GM21717 (cell line): ENCODE measurements at regions not wholly inside any gene's neighbourhood (a gene's known extent, or its start where the extent isn't known, plus 50 kb on each side); places are given as distances from the start of the nearest gene placed in this dataset.

ENCODE experiments used
- ATAC-seq: cut with Tn5 transposase; IDR thresholded peaks from one replicate; pipeline ENCODE4 v1.9.1; 2021; ENCODE audit warnings: mild to moderate bottlenecking, moderate library complexity; ENCODE audit not compliant: unreplicated experiment

DNA sequence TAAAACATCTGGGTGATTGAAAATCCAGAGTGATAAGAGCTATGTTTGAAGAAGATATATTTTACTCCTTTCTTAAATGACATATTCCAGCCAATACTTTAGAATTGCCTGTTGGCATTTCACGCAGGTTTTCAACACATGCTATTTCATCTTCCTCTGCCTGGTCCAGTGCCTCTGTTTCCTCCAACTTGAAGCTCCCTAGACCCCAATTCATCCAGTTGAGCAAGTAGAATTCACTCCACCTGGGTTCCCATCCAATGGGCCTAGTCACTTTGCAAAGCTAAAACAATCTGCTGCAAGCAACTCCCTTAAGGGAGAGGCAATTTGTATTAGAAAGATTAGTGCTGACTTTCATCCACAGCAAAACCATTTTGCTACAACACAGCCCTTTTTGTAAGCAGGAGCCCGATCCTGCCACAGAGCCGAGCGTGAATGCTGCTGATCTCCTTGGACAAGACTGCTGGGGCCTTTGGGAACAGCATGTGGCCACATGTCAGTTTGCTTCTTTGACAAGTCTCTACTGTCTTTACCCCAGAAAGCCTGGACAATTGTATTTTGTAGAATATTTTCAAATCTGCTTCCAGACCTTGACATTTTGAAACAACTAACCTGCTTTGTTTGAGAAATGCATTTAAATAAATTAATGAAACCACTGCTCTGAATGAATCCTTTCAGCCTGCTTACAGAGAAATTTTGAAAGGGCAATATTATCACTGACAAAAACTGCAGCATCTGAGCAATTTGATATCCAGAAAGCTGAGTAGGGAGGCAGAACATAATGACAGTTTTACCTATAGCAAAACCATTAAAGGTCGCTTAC, 259.1 kb downstream of the TDRD15 start:
- no peak for ATAC-seq

- ATAC-seq = no peak
These were observed 262.9 kb downstream of the TDRD15 start for GRCh38 chr2:21386666-21387065.

- ATAC-seq = no peak
These were observed 268.9 kb downstream of the TDRD15 start for GRCh38 chr2:21392649-21393048.

DNA sequence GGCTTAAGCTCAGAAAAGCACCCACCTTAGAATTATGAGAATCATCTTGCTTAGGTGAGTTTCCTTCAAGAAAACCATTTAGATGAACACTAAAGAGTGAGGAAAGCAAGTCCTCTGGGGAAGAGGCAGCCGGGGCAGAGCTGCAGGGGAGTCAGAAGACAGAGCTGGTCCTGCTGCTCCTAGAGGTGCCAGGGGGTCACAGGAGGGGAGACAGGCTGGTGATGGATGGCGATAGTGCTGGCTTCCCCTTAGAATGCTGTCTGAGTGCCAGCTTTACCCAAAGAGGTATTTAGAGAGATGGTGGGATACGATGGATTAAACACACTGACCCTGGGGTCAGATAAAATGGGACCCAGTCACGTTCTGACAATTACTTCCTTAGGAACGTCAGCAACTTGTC, 269.4 kb downstream of the TDRD15 start:
- ATAC-seq = no peak

- ATAC-seq = no peak
These were observed 271.6 kb downstream of the TDRD15 start for GRCh38 chr2:21395366-21395765.

DNA sequence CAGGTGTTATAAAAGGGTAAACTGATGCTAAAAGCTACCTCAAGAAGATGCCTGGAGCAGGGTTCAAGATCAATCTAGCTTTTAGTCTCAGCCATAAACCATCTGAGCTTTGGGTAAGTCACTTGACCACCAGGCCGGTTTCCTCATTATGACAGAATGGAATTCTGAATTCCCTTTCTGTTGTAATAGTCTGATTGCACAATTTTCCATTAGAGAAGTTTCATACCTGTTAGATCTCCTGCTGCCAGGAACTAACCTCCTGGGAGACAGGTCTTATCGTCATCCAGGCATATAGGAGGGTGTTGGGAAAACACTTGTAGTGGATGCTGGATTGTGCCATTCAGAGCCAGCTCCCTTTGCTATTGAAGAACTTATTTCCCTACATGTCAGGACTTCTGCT, 272.5 kb downstream of the TDRD15 start:
- ATAC-seq = no peak

DNA sequence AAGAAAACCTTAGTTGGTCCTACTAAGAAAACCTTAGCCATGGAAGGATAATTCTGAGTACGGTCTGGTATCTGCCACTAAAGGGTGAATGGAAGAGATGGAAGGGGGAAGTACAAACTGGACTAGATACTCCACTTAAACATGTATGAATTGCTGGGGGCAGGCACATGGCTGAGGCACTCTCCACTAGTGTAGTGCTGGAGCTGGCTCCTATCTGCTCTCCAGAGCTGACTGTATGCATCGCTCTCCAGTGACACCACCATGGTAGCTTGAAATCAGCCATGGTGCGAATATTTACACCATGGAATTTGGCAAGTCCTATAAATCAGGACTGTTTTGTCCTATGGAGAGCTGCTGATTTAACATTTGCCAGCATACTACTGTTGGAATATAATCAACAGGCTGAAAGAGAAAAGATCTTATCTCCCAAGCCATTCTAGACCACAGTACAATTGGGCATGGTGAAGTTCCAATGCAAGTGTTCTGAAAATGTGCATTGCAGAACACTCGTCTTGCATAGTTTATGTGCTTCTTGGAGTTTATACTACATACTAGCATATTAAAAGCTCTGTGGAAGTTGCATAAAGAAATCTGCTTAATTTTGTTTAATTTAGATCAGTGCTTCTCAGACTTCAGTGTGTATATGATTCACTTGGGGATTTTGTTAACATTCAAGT, 277.4 kb downstream of the TDRD15 start:
- no peak for ATAC-seq

DNA sequence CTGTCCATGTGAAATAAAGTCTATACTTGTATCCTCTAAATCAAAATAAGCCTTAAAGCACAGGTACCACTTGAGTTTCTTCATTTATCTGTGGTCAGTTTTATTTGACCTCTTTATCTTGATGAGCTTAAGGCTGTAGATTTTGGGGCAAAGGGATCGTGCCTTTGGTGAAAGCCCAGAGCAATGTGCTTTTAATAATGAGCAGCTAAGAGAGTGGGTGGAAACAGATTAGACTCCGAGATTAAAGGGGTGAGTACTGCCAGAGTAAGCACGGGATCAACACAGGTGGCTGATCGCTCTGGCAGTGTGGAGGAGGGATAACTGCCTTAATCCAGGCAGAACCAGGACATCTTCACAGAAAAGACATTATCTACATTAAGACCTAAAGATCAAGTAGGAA, 280.4 kb downstream of the TDRD15 start:
- no peak for ATAC-seq

- no peak for ATAC-seq
These were observed 281.3 kb downstream of the TDRD15 start for GRCh38 chr2:21404827-21405625.

GRCh38 chr2:21406386-21406785, 282.6 kb downstream of the TDRD15 start:
- ATAC-seq = no peak

DNA sequence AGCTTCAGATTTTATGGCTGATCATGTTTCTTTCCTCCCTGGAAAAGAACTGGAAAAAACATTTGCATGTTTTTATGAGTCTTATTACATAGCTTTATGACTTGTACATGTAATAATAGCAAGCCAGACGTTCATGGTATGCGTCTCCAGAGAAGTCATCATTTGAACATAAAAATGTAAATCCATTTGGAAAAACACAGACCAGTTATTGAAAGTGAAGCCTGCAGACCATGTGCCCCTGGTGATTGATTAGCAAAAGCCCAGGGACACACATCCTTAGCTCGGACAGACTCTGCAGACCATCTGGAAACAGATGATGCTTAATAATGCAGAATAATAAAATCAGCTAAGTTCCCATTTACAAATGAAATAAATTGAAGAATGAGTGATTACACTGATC, 283.1 kb downstream of the TDRD15 start:
- no peak for ATAC-seq

- no peak for ATAC-seq
These were observed 284.1 kb downstream of the TDRD15 start for GRCh38 chr2:21407851-21408250.

DNA sequence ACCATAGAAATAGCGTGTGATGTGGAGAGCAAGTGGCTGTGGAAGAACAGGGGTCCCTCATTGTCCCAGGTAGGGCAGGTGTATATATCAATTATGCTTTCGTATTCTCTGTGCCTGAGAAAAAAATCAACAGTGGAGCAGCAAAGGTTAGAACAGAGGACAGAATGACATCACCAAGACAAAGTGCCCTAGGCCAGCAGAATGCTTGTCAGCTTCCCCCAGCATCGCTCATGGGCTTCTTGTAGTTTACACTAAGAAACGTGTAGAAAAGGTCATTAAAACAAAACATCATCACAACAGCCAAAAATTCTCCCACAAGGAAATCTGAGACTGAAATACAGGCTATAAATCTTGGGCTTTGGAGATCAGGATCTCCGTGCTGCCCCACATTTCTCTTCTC, 288.0 kb downstream of the TDRD15 start:
- no peak for ATAC-seq

DNA sequence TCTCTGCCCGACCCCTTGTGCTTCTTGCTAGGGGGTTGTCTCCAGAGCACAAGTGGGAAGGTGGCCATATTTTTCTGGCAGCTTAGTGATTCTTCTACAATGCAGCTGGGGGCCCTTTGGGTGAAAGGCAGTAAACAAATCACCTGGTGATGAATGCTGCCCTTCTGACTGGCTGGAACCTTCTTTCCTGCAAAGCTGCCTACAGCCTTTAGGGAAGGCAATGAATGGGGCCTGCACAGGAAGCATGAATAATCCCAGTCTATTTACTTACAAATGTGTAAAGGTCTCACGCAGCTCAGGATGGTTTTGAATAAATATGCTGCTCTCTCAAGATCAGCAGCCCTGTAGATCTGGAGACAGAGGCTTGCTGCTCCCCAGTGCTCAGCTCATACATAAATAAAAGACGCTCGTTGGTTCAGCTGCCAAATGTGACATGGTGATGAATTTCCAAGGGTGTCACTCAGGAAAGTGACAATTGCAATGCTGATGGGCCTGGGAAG, 289.2 kb downstream of the TDRD15 start:
- no peak for ATAC-seq

GRCh38 chr2:21415234-21415633, 291.5 kb downstream of the TDRD15 start:
- no peak for ATAC-seq

DNA sequence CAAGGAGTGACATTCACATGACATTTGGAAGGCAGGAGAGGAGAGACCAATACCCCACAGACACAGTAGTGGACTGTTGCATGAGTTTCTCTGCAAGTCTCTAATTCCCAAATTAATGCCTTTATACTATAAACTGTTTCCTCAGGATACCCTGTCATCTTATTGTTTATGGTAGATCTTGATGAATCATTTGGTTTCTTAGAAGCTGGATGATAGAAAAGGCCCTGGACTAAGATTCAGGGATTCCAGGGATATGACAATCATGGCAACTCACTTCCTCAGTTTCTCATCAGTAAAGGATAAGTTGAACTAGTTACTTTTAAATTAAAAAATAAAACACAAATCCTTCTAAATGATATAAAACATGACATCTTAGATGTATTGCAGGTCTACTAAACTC, 292.5 kb downstream of the TDRD15 start:
- ATAC-seq = no peak

- ATAC-seq = no peak
These were observed 294.7 kb downstream of the TDRD15 start for GRCh38 chr2:21418456-21418855.

GRCh38 chr2:21420553-21421335, 297.0 kb downstream of the TDRD15 start:
- ATAC-seq = no peak

DNA sequence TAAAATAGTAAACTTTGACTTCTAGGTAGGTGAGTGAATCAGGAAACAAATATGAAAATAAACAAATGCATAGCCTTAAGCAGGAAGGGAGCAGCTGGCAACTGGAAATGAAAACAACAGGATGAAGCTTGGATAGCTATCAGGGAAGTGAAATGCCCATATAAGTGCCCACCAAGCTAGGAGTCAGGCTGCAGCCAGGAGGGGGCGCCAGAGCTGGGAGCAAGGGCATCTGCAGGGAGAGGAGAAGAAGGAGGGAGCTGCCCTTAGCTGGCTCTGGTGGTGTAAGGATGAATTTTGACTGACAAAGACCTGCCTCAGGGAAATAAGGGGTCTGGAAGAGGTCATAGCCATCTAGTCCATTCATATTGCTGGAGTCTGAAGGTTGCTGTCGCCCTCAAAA, 298.3 kb downstream of the TDRD15 start:
- ATAC-seq = peak; percentile 71

GRCh38 chr2:21422724-21423522, 299.2 kb downstream of the TDRD15 start:
- no peak for ATAC-seq
